HG02852 (cell line): ENCODE measurements at regions not wholly inside any gene's neighbourhood (a gene's known extent, or its start where the extent isn't known, plus 50 kb on each side); places are given as distances from the start of the nearest gene placed in this dataset.

ENCODE experiments used
- ATAC-seq: cut with Tn5 transposase; IDR thresholded peaks from one replicate; pipeline ENCODE4 v1.9.1; 2021; ENCODE audit warnings: mild to moderate bottlenecking, moderate library complexity; ENCODE audit not compliant: unreplicated experiment

DNA sequence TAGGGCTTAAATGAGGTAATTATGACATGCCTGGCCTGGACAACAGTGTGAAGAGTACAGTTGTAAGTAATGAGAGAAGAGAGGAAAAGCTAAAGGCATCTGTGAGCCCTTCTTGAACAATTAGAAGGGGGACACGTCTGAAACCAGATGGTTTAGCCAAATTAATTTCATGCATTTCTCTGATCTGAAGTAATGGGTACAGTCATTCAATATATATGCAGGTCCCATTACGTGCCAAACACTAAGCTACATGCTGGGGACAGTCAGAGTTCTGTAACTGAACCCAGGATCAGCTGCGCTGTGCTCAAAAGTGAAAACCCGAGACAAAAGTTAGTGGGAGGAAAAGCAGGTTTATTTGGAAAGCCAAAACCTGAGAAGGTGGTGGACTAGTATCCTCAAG, 207.2 kb upstream of the TMTC1 start:
- ATAC-seq: no peak

DNA sequence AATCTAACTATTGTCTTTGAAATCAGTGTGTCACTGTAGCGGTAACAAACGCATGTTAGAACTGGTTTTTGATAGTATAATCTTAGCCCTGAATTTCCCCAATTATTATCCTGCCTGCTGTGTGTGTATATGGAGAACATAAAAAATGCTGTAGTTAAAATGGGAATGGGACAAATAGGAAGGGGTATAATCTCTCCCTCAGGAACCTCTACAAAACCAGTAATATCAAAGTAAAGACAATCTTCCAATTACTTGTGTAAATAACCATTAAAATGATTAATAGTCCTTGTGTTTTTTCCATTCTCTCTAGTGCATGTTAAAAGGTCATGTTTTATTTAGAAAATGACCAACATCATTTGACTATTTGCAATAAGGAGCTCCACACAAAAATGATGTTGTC, 200.1 kb upstream of the TMTC1 start:
- no peak for ATAC-seq

DNA sequence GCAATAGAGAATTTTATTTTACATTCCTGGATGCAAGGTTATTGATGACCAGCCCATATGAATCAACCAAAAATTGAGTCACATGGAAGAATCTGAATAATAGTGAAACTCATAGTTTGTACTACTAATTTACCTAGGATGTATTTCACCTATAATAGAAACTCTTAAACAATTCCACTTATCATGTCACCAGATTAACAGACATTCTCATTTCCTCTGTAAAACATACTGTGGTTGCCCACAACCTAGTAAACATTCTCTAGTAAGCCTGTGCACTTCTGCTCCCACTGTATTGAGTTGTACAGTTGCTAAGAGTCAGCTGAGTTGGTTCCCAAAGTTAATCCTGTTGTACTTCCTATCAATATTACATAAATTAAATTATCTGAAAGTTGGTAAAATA, 196.6 kb upstream of the TMTC1 start:
- ATAC-seq: no peak

DNA sequence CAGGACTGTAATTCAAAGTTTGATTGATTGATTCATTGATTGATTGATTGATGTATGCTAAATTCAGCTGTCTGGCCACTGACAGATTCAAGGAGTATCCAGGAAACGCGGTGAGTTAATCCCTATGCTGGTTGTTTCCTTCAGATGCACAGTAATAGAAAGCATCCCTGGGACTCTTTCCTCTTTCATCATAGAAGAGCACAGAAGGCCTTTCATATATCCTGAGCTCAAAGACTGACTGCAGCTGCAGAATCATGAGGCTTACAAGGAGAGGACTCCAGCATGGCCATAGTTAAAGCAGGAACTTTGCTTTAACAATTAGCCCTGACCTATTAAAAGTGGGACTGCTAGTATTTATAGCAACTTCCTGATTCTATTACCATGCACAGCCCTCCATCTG, 187.7 kb upstream of the TMTC1 start:
- ATAC-seq: no peak

DNA sequence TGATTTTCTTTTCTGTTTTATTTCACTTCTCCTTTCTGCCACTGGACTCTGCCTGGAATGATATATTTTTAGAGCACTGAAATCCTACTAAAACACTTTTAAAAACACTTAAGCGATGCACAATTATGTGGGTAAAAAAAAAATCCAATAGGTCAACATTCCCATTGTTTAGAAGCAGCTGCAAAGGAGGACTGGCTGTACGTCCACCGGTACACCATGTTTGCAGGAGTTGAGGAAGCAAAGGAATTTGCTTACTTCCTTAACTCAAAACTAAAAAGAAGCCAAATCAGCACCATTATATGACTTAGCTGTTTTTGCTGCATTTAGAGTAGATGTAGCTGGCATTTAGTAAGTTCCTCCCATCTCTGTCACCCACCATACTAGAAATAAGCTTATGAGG, 186.8 kb upstream of the TMTC1 start:
- no peak for ATAC-seq

DNA sequence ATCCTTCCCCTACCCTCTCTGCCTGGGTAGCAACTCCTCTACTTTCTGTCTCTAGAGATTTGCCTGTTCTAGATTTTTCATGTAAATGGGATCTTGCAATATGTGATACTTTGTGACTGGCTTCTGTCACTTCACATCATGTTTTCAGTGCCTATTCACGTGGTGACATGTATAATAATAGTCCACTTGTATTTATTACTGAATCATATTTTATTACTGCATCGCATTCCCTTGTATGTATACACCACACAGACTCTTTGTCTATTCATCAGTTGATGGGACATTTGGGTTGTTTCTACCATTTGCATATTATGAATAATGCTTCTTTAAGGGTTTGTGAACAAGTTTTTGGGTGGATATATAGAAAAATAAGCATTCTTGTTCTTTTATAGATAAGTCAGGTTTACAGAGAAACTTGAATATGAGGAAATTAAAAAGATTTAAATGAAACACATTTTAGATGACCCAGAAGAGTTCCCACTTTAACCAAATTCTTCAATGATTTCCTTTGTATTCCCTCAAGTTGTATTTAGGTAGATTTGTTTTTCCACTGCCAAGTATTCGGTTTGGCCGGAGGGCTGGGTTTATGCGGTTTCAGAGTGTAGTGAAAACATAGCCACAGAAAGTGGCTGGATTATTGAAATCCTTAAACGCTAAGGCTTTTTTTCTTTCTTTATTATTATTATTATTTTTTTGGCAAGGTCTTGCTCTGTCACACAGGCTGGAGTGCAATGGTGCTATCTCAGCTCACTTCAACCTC, 178.7 kb upstream of the TMTC1 start:
- ATAC-seq: no peak

DNA sequence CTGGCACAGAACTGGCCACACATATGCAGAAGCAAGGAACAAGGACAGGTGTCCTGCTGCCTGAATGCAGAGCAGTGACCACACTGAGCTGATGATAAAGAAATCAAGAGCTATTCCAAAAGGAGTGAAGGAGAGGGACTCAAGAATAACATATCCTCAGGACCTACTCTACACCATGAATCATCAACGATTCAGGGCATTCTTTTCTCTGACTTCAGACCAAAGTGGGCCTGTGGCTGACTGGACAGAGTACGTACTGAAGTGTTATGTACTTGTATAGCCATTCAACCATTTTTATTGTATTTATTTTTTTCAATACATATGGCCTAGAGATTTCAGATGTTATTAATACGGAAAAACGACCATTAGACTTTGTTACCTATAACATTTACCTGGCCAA, 177.5 kb upstream of the TMTC1 start:
- ATAC-seq: no peak

DNA sequence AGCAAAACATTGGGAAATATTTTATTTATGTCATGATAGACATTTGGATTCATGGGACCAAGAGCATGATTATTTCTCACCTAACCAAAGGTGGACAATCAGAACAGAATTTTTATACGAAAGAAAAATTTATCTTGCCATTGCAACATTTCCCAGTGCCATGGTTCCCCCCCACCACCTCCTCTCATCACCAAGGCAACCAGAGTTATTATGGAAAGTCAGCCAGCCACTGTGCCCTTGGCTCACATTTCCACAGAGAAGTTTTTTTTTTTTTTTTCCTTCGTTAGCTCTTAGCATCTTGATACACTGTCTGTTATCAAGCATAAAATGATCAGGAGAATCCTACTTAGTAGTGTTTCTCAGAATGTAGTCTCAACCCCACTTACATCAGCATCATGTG, 176.4 kb upstream of the TMTC1 start:
- ATAC-seq: no peak

DNA sequence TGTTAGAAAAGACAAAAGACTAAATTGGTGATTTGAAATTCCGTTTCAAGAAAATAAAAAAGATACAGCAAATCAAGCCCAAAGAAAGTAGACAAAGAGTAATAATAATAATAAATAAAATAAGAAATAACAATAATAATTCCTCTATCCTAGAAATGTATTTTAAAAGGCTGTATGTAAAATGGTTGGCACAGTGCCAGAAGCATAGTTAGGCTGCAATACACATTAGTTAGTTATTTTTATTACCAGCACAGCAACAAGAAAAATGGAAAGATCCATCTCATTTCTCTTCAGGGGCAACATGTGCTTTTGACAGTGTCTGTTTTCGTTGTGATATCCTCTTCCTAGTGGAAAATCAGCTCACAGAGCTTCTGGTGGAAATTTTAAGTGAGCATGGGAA, 174.1 kb upstream of the TMTC1 start:
- no peak for ATAC-seq

DNA sequence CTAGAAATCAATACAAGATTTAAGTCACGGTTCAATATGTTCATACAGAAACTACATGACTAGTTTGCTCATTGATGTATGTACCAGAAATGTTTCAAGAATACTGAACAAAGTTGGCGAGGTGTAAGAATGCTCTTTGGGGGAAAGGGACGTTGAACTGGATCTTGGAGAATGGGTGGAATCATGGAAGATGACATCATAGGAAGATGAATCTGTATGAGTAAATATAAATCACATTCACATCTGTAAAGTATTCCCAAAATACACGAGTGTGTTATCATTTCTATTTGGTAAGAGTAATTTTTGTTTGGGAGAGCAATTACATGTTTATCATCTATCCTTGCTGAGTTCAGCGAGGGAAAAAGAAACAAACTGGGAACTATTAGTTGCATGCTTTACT, 162.2 kb upstream of the TMTC1 start:
- ATAC-seq: no peak

DNA sequence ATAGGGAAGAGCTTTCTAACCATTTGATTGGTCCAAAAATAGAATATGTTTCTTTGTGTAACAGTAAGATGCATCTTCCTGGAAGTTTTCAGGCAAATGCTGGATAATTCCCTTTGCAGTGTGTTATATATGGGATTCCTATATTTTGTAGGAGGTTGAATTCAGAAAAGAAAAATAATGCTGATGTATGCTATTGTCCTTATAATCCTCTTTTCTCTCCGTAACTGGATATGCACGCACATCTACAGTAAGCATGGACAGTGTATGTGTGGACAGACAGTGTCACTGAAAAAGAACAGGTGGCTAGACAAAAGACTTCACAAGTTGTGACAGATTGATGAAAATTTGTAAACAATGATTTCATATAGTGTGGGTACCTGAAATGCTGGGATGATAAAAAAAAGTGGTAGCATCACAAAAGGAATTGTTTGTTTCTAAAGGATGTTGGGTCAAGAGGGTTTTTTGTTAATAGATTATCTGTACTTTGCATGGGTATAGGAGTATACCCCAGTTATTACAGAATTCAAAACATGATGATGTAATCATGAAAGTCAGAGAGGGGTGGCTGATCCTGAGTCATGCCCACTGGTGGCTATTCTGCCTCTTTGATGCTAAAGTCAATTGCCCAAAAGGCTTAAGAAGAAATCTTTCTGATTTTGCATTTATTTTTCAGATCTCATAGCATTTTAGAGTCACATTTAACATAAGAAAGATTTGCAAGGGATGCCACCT, 160.7 kb upstream of the TMTC1 start:
- ATAC-seq: no peak

DNA sequence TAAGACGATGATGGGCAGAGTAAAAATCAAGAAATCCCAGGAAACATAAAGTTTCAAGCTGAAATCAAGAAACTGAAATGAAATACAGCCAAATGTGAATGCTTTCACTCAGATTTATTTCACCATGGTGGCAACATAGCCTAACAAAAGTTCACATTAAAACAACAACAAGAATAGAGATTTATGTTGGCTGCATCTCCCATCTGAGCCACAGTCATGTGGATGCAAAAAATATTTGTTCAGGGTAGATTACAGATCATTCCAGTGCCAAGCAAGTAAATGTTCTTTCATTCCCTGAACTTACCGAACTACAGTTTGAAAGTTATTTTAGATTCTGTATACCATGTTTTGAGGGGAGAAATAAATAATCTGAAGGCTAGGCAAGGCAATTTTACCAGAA, 159.9 kb upstream of the TMTC1 start:
- ATAC-seq: no peak

DNA sequence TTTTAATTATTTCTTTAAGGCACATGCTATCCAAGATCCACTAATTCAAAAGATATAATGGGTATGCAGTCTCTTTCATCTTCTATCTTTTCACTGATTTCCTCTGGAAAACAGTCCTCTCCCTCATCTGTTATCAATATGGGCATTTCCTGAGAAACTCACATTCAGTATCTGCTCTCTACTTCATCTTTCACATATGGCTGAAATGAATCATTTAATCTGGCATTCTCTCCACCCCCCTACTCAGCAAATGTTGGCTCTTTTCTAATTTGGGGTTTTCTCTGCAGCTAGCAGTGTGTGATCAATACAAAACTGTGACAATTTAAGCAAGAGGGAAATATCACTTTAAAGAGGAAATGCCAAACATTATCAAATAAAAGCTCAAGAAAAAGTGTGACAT, 157.1 kb upstream of the TMTC1 start:
- no peak for ATAC-seq

DNA sequence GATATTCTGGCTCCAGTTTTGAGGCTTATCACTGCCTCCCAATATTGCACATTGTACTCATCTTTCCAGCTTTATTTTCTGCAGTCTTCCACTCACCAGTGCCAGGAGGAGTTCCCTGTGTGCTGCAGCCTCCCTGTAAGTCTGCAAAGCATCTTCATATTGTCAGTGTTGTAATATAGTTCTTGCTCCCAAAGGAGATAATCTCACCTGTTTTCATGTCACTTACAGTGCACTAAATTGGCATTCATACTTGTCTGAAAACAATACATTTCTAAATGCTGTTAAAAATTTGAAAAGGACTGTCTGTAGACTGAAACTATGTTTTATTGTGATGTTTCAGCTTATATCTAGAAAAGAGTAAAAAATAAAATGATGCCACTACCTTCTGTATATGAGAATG, 146.8 kb upstream of the TMTC1 start:
- no peak for ATAC-seq

DNA sequence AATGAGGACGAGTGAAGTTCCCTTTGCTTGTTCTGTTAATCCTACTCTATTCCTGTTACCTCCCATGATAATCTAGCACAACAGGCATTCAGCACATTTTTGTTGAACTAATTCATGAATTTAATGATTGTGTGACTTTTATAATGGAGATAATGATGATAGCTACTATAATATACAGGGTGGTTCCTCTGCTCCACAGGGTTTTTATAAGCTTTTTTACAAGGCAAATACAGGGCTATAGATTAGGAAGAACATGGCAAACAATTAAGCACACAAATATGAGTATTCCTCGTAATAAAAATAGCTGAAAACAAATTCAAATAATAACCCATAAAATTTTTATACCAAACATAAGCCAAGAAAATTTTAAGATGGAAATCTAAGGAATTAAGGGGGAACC, 145.6 kb upstream of the TMTC1 start:
- ATAC-seq: no peak

DNA sequence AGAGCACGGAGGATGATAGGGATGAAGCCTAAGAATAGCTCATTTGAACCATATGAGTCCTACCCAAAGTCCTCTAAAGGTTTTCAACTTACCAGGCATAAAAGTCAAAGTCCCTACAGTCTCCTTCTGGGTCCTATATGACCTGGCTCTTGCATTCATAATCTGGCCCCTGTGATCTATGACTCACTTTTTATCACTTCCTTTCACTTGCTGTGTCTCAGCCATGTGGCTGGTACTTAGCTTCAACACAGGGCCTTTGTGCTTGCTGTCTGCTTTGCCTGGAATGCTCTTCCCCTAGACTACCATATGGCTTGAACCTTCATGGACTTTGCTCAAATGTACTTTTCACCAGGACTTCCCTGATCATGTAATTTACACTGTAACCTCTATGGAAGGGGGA, 137.6 kb upstream of the TMTC1 start:
- ATAC-seq: no peak

DNA sequence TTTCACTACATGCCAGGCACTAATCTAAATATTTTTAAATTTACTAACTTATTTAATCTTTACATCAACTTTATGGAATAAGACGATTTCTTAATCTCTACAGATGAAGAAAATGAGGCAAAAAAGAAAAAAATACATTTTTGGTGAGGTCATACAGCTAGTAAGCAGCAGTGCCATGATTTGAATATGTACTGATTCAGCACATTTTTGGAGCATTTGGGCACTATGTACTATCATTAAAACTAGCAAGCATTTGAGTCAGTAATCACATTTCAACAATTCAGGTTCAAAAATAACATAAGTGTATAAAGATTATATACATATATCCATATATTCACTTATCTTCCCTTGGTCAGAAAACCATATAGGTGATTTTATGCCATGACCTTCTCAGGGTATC, 124.4 kb upstream of the TMTC1 start:
- no peak for ATAC-seq

DNA sequence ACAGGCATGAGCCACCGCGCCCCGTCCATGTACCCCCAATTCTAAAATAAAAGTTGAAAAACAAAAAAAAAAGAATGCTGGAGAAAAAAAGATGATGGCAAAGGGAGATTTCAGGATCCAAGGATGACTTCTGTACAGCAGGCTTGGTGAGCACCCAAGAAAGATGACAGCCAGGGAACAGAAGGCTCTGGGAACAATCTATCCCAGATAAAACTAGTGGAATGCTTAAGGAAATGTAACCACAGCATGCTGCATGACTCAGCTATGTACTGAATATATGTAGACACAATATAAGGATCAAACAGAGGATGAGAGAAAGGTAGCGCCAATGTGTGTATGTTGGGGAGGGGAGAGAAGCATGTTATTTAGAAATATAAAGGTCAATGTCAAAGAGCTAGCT, 123.7 kb upstream of the TMTC1 start:
- no peak for ATAC-seq

DNA sequence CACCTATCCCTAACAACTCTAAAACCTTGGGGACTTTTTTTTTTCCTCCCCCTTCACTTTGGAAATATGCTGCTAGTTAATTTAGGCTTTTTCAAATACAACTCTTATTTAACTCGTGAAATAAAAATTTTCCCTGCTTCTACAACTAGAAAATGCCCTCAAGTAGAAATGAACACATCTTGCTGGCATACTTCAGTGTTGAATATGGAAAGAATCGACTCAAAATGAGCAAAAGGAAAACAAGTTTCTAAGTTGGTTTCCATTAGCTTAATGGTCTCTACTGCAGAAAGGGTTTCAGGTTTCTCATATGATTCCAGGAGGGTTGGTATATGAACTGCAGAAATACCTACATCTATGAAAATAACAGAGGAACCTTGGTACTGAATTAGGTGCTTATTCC, 118.3 kb upstream of the TMTC1 start:
- no peak for ATAC-seq

DNA sequence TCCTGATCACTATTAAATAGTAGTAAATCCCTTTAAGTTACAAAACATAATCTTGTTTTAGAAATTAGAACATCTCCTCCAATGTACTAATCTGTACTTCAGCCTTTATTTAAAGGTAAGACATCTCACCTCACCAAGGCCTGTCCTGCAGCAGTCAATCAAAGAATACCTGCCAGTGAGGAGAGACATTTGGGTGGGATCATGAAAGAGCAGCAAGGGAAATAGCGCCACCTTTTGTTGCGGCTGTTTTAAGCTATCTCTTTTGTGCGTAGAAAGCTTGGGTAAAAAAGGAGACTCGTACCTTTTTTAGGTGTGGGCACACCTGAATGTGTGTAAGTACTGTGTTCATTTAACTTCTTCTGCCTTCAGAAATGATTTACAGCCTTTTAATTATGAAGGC, 117.8 kb upstream of the TMTC1 start:
- no peak for ATAC-seq

DNA sequence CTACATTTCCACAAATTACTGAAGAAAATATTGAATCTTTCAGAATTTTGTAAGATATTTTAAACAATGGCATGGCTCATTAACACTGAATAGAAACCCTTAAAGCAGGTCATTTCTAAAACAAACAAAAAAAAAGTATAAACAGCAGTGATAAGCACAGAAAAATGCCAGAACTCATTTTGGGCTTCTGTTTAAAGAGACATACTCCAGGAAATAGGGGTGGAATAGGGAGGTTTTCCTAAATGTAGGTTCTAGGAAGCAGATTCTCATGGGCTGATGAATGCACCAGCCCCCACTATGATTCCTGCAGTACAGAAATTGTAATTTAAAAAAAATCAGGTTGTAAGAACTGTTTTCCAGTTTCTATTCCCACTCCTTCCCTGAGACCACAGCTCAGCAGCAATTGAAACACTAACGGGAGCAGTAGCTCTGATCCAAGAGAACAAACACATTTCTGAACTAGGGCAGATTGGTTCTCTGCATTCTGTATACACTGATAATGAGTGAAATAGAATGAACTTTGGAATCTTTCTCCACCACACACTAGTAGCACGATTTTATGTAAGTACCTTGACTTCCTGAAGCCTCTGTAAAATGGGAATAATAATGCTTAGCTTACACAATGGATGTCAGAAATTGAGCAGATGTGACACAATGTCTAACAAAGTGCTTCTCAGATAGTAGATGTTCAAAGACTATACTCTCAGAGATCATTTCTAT, 115.6 kb upstream of the TMTC1 start:
- no peak for ATAC-seq

DNA sequence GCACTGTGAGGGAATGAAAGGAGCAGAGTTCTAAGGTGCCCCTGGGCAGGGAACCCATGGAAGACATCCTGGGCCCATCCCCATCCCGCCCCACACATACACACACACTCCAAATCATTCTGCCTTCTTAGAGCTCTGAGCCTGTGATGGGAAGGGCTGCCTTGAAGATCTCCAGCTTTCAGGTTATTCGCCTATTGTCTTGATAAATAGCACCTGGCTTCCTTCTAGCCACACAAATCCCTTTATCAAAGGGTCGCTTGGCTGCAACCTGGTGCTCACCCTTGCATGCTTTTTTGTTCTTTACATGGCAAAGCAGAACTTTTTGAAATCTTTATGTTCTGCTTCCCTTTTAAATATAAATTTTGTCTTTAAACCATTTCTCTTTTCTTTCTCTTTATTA, 112.2 kb upstream of the TMTC1 start:
- ATAC-seq: no peak
